ENCODE measurements at regions not wholly inside any gene's neighbourhood (a gene's known extent, or its start where the extent isn't known, plus 50 kb on each side); places are given as distances from the start of the nearest gene placed in this dataset.

DNA sequence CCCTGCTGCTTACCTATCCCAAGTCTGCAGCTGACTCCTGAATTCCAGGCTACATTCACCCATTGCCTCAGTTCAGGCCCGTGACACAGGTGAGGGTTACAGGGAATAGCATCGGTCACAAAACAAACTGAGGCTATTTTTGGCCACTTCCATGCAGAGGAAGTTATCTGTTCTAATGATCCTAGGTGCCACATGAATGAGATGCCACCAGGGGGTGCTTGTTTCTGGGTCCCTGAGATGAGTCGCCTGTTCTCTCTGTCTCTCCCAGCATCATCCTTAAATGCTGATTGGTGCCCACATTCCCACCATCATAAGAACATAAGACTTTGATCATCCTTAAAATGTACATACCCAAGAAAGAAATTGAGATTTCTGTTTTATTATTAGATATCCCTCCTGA lies 119.0 kb upstream of the CELF4 start:
- DNase-seq: no peak
- TF ChIP-seq POLR2AphosphoS5 (IDR thresholded peaks at IDR 0.05) (no peak), POLR2A (IDR thresholded peaks at IDR 0.05) (no peak)
- TF ChIP-seq, protein P1, sequence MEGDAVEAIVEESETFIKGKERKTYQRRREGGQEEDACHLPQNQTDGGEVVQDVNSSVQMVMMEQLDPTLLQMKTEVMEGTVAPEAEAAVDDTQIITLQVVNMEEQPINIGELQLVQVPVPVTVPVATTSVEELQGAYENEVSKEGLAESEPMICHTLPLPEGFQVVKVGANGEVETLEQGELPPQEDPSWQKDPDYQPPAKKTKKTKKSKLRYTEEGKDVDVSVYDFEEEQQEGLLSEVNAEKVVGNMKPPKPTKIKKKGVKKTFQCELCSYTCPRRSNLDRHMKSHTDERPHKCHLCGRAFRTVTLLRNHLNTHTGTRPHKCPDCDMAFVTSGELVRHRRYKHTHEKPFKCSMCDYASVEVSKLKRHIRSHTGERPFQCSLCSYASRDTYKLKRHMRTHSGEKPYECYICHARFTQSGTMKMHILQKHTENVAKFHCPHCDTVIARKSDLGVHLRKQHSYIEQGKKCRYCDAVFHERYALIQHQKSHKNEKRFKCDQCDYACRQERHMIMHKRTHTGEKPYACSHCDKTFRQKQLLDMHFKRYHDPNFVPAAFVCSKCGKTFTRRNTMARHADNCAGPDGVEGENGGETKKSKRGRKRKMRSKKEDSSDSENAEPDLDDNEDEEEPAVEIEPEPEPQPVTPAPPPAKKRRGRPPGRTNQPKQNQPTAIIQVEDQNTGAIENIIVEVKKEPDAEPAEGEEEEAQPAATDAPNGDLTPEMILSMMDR (IDR thresholded peaks at IDR 0.05 in 8 of 11, conservative IDR thresholded peaks at IDR 0.05 in 3 of 11): no peak
- Histone ChIP-seq H3K9me3 (no peaks in the 10 kb centered on the region), H3K36me3 (no peaks in the 10 kb centered on the region), H3K4me1 (peaks cover 0 to 2% (median 0%) of the 10 kb centered on the region in 6 donors), H3K4me3 (no peak overlapping the region), H3K27ac (no peak overlapping the region), H3K27me3 (replicated peaks in 1 of 7) (no peaks in the 10 kb centered on the region)
- intact Hi-C loops (cut with DNase I; ENCODE audit: low total_unique reads): no loop called here
- WGBS, 5 donors: 72 to 84% (median 78%) methylated on average over 3 of the region's 3 CpGs

DNA sequence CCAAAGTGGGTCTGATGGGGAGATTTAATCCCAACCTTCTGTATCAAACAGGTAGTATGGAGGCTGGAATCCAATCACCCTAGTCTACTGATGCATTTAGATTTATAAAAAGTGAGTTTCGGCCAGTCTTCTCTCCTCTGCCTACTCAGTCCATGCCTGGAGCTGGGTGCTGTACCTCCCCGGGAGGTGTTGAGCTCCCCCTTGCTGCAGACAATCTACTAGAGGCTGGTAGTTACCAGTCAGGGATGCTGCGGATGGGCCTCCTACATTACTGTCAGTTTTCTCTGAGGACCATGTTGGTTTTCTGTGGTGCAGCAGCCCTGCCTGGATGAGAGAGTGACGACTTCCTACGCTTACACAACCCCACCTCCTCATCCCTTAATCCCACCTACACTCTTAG lies 118.6 kb upstream of the CELF4 start:
- TF ChIP-seq POLR2A (IDR thresholded peaks at IDR 0.05): no peak
- TF ChIP-seq, protein P1 (IDR thresholded peaks at IDR 0.05 in 8 of 11, conservative IDR thresholded peaks at IDR 0.05 in 3 of 11): no peak
- no peak for TF ChIP-seq POLR2AphosphoS5 (IDR thresholded peaks at IDR 0.05)
- Histone ChIP-seq H3K4me1 (peaks cover 0 to 6% (median 0%) of the 10 kb centered on the region in 6 donors), H3K9me3 (no peaks in the 10 kb centered on the region), H3K36me3 (no peaks in the 10 kb centered on the region), H3K27ac (no peak overlapping the region), H3K27me3 (replicated peaks in 1 of 7) (no peaks in the 10 kb centered on the region), H3K4me3 (no peak overlapping the region)
- no peak for DNase-seq
- 83 to 91% (median 84%) methylated on average over 5 of the region's 5 CpGs for WGBS, 5 donors
- intact Hi-C loops (cut with DNase I; ENCODE audit: low total_unique reads): no loop called here

DNA sequence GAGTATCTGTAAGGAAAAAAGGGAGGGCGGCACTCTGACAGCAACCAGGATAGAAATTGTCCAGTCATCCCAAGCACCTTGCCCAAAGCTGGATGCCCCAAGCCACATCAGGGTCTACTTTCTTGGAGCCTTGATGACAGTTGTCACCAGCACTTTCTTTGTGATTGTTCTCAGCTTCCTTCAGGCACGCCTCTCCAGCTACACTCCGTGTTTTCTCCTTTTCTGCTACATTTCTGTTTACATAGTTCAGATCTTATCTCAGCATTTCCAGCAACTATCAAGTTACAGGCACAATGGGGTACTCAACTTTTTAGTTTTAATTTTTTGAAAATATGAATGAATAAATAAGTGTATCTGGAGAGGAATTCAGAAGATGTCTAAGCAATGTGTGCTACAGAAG lies 115.3 kb upstream of the CELF4 start:
- intact Hi-C loops (cut with DNase I; ENCODE audit: low total_unique reads): no loop called here
- no peak for DNase-seq
- Histone ChIP-seq H3K36me3 (no peaks in the 10 kb centered on the region), H3K27ac (peak overlapping the region in 3 of 8 donors; percentile 0 to 13 (median 10)), H3K9me3 (peaks cover 0 to 4% (median 1%) of the 10 kb centered on the region in 8 donors), H3K27me3 (replicated peaks in 1 of 7) (no peaks in the 10 kb centered on the region), H3K4me3 (no peak overlapping the region), H3K4me1 (peaks cover 0 to 12% (median 0%) of the 10 kb centered on the region in 6 donors)
- TF ChIP-seq POLR2A (IDR thresholded peaks at IDR 0.05) (no peak), POLR2AphosphoS5 (IDR thresholded peaks at IDR 0.05) (no peak)
- TF ChIP-seq, protein P1 (IDR thresholded peaks at IDR 0.05 in 8 of 11, conservative IDR thresholded peaks at IDR 0.05 in 3 of 11): no peak
- WGBS, 5 donors: 51 to 67% (median 56%) methylated on average over 3 of the region's 3 CpGs

DNA sequence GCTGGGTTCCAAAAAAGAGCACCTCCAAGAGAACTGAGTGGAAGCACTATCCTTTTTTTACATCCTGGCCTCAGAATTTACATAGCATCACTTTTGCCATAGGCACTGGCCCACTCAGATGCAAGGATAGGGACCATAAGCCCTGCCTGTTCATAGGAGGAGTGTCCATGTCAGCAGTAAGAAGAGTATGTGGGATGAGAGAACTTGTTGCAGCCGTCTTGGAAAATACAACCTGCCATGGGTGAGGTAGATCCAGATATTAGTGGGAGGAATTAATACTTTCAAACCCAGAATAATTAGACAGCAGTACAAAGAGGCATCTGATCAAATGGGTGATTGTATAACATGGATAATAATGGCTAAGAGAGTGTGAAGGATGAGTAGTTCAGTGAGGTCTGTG lies 110.7 kb upstream of the CELF4 start:
- Histone ChIP-seq H3K4me3 (no peak overlapping the region), H3K27me3 (replicated peaks in 1 of 7) (no peaks in the 10 kb centered on the region), H3K27ac (no peak overlapping the region), H3K9me3 (peaks cover 0 to 11% (median 6%) of the 10 kb centered on the region in 8 donors), H3K4me1 (peaks cover 0 to 12% (median 0%) of the 10 kb centered on the region in 6 donors), H3K36me3 (no peaks in the 10 kb centered on the region)
- WGBS, 5 donors: 77 to 97% (median 84%) methylated on average over 1 of the region's 1 CpG
- DNase-seq: no peak
- intact Hi-C loops (cut with DNase I; ENCODE audit: low total_unique reads): no loop called here
- TF ChIP-seq POLR2A (IDR thresholded peaks at IDR 0.05) (no peak), POLR2AphosphoS5 (IDR thresholded peaks at IDR 0.05) (no peak)
- TF ChIP-seq, protein P1 (IDR thresholded peaks at IDR 0.05 in 8 of 11, conservative IDR thresholded peaks at IDR 0.05 in 3 of 11): no peak
